CD4-positive, alpha-beta memory T cell (primary cell): ENCODE measurements at regions not wholly inside any gene's neighbourhood (a gene's known extent, or its start where the extent isn't known, plus 50 kb on each side); places are given as distances from the start of the nearest gene placed in this dataset.

Experiments
- CTCF ChIA-PET: fragments of 350-600 bp; sonication (Branson Sonifier 250); formaldehyde crosslinking; loops from one replicate; lab custom pipeline; 2021; ENCODE audit warnings: inconsistent platforms; ENCODE audit not compliant: partially characterized antibody; lab: Charles Lee
- POLR2A ChIA-PET: fragments of 350-600 bp; sonication (Branson Sonifier 250); formaldehyde crosslinking; loops from one replicate; lab custom pipeline; 2021; ENCODE audit not compliant: partially characterized antibody; lab: Charles Lee
- DNase-seq, 5 donors: peaks; one replicate each; pipeline versions ENCODE4 v3.0.0 to v3.0.0-alpha.2; 2020 to 2022; ENCODE audit warnings: mixed read lengths in 1 of 5
- H3K27ac ChIP-seq: one replicate; pipeline ENCODE4 v1.7.0; 2013; ENCODE audit warnings: low read depth, low read length
- H3K27me3 ChIP-seq: 2 replicates; pipeline ENCODE4 v1.7.0; 2013; ENCODE audit warnings: mild to moderate bottlenecking, low read length, moderate library complexity; ENCODE audit not compliant: insufficient read depth
- H3K36me3 ChIP-seq: 2 replicates; pipeline ENCODE4 v1.7.0; 2013; ENCODE audit warnings: mild to moderate bottlenecking, low read length, moderate library complexity; ENCODE audit not compliant: insufficient read depth
- H3K4me1 ChIP-seq: 2 replicates; pipeline ENCODE4 v1.7.0; 2013; ENCODE audit warnings: mild to moderate bottlenecking, low read length, moderate library complexity; ENCODE audit not compliant: insufficient read depth
- H3K4me3 ChIP-seq, 2 donors: one replicate each; pipeline ENCODE4 v1.7.0; 2013; ENCODE audit warnings: low read length in 2 of 2, mild to moderate bottlenecking in 1 of 2
- H3K9me3 ChIP-seq, 2 donors: one replicate each; pipeline ENCODE4 v1.7.0; 2013; ENCODE audit warnings: low read length in 2 of 2, control low read depth in 1 of 2; ENCODE audit not compliant: control insufficient read depth in 1 of 2
- H3K27ac Mint-ChIP-seq, 7 donors: one replicate each; pipeline ENCODE4 v1.8.0; 2020 to 2021; ENCODE audit warnings: mixed read lengths in 7 of 7, mild to moderate bottlenecking in 6 of 7, inconsistent platforms in 3 of 7, moderate library complexity in 3 of 7
- H3K27me3 Mint-ChIP-seq, 2 donors: one replicate each; pipeline ENCODE4 v1.8.0; 2020 to 2021; ENCODE audit warnings: mixed read lengths in 2 of 2
- H3K36me3 Mint-ChIP-seq, 2 donors: one replicate each; pipeline ENCODE4 v1.8.0; 2020 to 2021; ENCODE audit warnings: mixed read lengths in 2 of 2, inconsistent platforms in 1 of 2, mild to moderate bottlenecking in 1 of 2
- H3K4me1 Mint-ChIP-seq, 4 donors: one replicate each; pipeline ENCODE4 v1.8.0; 2020 to 2021; ENCODE audit warnings: mixed read lengths in 4 of 4, mild to moderate bottlenecking in 1 of 4
- H3K4me3 Mint-ChIP-seq, 8 donors: one replicate each; pipeline ENCODE4 v1.8.0; 2020 to 2021; ENCODE audit warnings: mixed read lengths in 8 of 8, mild to moderate bottlenecking in 7 of 8, moderate library complexity in 6 of 8, inconsistent platforms in 3 of 8
- H3K9me3 Mint-ChIP-seq, 8 donors: one replicate each; pipeline ENCODE4 v1.8.0; 2020 to 2021; ENCODE audit warnings: mixed read lengths in 8 of 8, mild to moderate bottlenecking in 5 of 8, inconsistent platforms in 3 of 8, moderate library complexity in 1 of 8
- intact Hi-C: fragments of 100-400 bp; cut with micrococcal nuclease; formaldehyde crosslinking; loops from one replicate; pipeline ENCODE4 v1.15.1; 2023

DNA sequence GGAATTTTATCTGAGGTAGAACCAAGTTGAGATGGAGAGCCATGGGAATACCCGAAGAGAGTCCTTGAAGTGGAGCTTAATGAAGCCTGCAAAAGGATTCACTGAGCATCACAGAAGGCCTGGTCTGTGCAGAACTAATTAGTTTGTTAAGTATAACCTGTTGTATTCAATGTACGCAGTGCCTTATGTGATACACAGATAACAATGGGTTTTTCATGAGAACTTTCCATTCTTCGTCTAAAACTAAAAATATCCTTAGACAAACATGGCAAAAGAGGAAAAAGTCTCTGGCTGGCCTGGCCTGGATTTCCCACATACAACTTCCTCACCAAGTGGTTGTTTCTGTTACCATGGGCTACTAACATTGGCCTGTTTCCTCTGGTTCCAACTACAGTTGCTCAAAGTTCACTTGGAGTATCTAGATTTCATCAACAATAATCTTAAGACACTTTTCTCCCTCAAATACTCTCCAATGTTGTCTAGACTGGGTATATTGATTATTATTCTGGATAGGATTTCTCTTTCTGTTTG is 237.6 kb upstream of the ZNF462 start:
- POLR2A ChIA-PET: no interaction called here

DNA sequence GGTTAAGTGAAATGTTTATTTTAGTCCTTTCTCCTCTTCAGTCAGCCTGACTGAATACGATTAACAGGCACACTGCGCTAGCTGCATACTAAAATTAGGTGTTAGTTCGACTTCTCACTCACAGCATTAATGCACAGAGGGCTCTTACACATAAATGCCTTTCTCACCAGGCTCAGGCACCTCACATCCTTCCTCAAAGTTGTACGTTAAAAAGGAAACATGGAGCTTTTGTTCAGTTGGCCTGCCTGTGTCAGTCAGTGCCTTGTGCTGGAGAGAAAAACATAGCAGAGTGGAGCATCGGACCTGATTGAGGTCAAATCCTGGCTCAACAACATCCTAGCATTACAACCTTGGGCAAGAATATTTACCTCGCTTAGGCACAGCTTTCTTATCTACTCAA is 236.0 kb upstream of the ZNF462 start:
- H3K4me1 ChIP-seq: no peaks in the 10 kb centered on the region
- no peak for DNase-seq
- intact Hi-C loops: no loop called here
- H3K9me3 ChIP-seq: no peaks in the 10 kb centered on the region
- no peak overlapping the region for H3K4me3 Mint-ChIP-seq
- no peaks in the 10 kb centered on the region for H3K4me1 Mint-ChIP-seq
- H3K36me3 Mint-ChIP-seq: no peaks in the 10 kb centered on the region
- no peaks in the 10 kb centered on the region for H3K27me3 Mint-ChIP-seq
- H3K27me3 ChIP-seq: no peaks in the 10 kb centered on the region
- POLR2A ChIA-PET: no interaction called here
- H3K27ac Mint-ChIP-seq: no peak overlapping the region
- H3K36me3 ChIP-seq: no peaks in the 10 kb centered on the region
- H3K9me3 Mint-ChIP-seq: peaks cover under 1 to 12% (median 5%) of the 10 kb centered on the region in 8 donors
- CTCF ChIA-PET: no interaction called here
- H3K27ac ChIP-seq: no peak overlapping the region
- no peak overlapping the region for H3K4me3 ChIP-seq

More for the DNA sequence above, 237.6 kb upstream of the ZNF462 start:
- H3K27ac ChIP-seq: no peak overlapping the region
- no peak overlapping the region for H3K4me3 ChIP-seq
- intact Hi-C loops: no loop called here
- Mint-ChIP-seq H3K9me3 (peaks cover 0 to 14% (median 6%) of the 10 kb centered on the region in 8 donors), H3K27ac (no peak overlapping the region), H3K27me3 (no peaks in the 10 kb centered on the region), H3K4me1 (no peaks in the 10 kb centered on the region), H3K36me3 (no peaks in the 10 kb centered on the region), H3K4me3 (no peak overlapping the region)
- H3K36me3 ChIP-seq: no peaks in the 10 kb centered on the region
- DNase-seq: no peak
- CTCF ChIA-PET: no interaction called here
- H3K4me1 ChIP-seq: no peaks in the 10 kb centered on the region
- H3K27me3 ChIP-seq: no peaks in the 10 kb centered on the region
- H3K9me3 ChIP-seq: no peaks in the 10 kb centered on the region

DNA sequence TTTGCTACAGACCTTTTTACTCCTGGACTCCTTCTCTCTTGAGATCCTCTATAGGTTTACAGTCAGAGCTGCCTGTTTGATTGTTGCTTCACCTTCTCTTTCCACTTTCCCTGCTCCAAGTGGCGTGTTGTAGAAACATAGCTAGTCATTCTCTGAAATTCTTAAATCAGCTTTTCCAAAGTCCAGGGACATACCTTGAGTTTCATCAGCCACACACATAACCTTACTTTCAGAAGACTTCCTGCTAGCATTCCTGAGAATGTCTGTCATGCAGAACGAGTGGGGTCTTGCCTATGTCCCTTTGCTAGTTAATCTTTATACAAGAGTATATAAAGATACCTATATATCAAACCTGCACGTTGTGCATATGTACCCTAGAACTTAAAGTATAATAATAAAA is 230.3 kb upstream of the ZNF462 start:
- POLR2A ChIA-PET: no interaction called here
- Histone ChIP-seq H3K9me3 (no peaks in the 10 kb centered on the region), H3K27ac (no peak overlapping the region), H3K36me3 (no peaks in the 10 kb centered on the region), H3K4me1 (no peaks in the 10 kb centered on the region), H3K4me3 (no peak overlapping the region), H3K27me3 (no peaks in the 10 kb centered on the region)
- DNase-seq: no peak
- CTCF ChIA-PET: no interaction called here
- Mint-ChIP-seq H3K9me3 (peaks cover 0 to 14% (median 7%) of the 10 kb centered on the region in 8 donors), H3K4me3 (no peak overlapping the region), H3K27ac (no peak overlapping the region), H3K4me1 (no peaks in the 10 kb centered on the region), H3K27me3 (no peaks in the 10 kb centered on the region), H3K36me3 (no peaks in the 10 kb centered on the region)
- intact Hi-C loops: no loop called here

DNA sequence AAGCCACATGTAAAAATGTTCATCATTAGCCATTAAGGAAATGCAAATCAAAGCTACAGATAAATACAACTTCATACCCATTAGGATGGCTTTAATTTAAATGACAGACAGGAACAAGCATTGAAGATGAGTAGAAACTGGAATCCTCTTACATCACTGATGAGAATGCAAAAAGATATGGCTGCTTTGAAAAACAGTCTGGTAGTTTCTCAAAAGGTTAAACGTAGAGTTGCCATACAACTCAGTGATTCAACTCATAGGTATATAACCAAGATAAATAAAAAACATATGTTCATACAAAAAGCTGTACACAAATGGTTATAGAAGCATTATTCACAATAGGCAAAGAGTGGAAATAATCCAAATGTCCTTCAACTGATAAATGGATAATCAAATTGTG is 228.8 kb upstream of the ZNF462 start:
- Mint-ChIP-seq H3K36me3 (no peaks in the 10 kb centered on the region), H3K4me1 (no peaks in the 10 kb centered on the region), H3K27me3 (no peaks in the 10 kb centered on the region), H3K9me3 (peaks cover 0 to 14% (median 9%) of the 10 kb centered on the region in 8 donors), H3K27ac (no peak overlapping the region), H3K4me3 (no peak overlapping the region)
- ChIA-PET CTCF (no interaction called here), POLR2A (no interaction called here)
- no peak overlapping the region for H3K27ac ChIP-seq
- H3K4me1 ChIP-seq: no peaks in the 10 kb centered on the region
- DNase-seq: no peak
- no peaks in the 10 kb centered on the region for H3K9me3 ChIP-seq
- H3K4me3 ChIP-seq: no peak overlapping the region
- intact Hi-C loops: no loop called here
- no peaks in the 10 kb centered on the region for H3K36me3 ChIP-seq
- H3K27me3 ChIP-seq: no peaks in the 10 kb centered on the region

DNA sequence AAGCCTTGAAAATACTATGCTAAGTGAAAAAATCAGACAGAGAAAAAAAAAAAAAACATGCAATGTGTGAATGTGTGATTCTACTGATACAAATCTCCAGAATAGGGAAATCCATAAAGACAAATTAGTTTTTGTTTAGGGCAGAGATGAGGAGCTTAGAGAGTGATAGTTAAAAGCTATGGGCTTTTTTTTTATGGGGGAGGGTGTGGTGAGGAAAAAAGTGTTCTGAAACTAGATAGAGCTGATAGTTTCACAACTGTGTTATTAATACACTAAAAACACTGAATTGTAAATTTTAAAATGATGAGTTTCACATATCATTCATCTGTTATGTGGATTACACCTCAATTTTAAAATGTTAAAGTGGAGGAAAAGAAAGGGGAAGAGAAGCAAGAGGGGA is 228.3 kb upstream of the ZNF462 start:
- no peaks in the 10 kb centered on the region for H3K36me3 Mint-ChIP-seq
- H3K36me3 ChIP-seq: no peaks in the 10 kb centered on the region
- no peak overlapping the region for H3K4me3 ChIP-seq
- no peaks in the 10 kb centered on the region for H3K4me1 ChIP-seq
- peaks cover 0 to 11% (median 6%) of the 10 kb centered on the region in 8 donors for H3K9me3 Mint-ChIP-seq
- intact Hi-C loops: no loop called here
- no peak for DNase-seq
- H3K27me3 ChIP-seq: no peaks in the 10 kb centered on the region
- no peaks in the 10 kb centered on the region for H3K27me3 Mint-ChIP-seq
- H3K27ac ChIP-seq: no peak overlapping the region
- CTCF ChIA-PET: no interaction called here
- no peaks in the 10 kb centered on the region for H3K9me3 ChIP-seq
- POLR2A ChIA-PET: no interaction called here
- no peak overlapping the region for H3K4me3 Mint-ChIP-seq
- H3K4me1 Mint-ChIP-seq: no peaks in the 10 kb centered on the region
- no peak overlapping the region for H3K27ac Mint-ChIP-seq

- Histone ChIP-seq H3K4me1 (no peaks in the 10 kb centered on the region), H3K9me3 (no peaks in the 10 kb centered on the region), H3K4me3 (no peak overlapping the region), H3K27me3 (no peaks in the 10 kb centered on the region), H3K36me3 (no peaks in the 10 kb centered on the region), H3K27ac (no peak overlapping the region)
- Mint-ChIP-seq H3K9me3 (peaks cover 0 to 12% (median 4%) of the 10 kb centered on the region in 8 donors), H3K27me3 (no peaks in the 10 kb centered on the region), H3K4me3 (no peak overlapping the region), H3K4me1 (no peaks in the 10 kb centered on the region), H3K36me3 (no peaks in the 10 kb centered on the region), H3K27ac (no peak overlapping the region)
- ChIA-PET POLR2A (no interaction called here), CTCF (no interaction called here)
- intact Hi-C loops: no loop called here
- no peak for DNase-seq
Measured at GRCh38 chr9:106637486-106637885, 225.5 kb upstream of the ZNF462 start.

DNA sequence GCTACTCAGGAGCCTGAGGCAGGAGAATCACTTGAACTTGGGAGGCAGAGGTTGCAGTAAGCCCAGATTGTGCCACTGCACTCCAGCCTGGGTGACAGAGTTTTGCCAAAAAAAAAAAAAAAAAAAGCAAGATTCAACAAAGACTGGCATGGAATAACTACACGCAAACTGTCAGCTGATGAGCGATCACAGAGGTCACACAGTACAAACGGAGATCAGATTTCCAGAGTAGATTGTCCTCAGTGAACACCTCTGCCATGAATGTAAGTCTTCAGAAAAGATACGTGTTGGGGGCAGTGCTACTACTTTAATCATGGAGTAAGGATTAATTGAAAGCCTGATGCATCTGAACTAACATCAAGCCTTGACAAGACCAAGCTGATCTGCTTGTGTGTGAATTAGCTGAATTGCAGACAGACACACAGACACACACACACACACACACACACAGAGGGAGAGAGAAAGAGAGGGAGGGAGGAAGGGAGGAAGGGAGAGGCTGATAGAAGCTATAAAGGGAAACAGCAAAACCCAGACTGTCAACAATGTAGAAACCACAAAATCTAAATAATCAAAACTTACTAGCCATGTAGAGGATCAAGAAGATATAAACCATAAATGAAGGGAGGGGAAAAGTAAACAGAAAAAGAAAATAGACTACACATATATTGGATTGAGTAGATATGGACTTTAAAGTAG is 222.9 kb upstream of the ZNF462 start:
- DNase-seq: no peak
- H3K36me3 ChIP-seq: no peaks in the 10 kb centered on the region
- ChIA-PET POLR2A (no interaction called here), CTCF (no interaction called here)
- intact Hi-C loops: no loop called here
- peak overlapping the region in 1 of 7 donors; percentile 16 for H3K27ac Mint-ChIP-seq
- H3K27me3 ChIP-seq: no peaks in the 10 kb centered on the region
- H3K27me3 Mint-ChIP-seq: no peaks in the 10 kb centered on the region
- no peaks in the 10 kb centered on the region for H3K36me3 Mint-ChIP-seq
- no peak overlapping the region for H3K27ac ChIP-seq
- no peak overlapping the region for H3K4me3 ChIP-seq
- H3K4me3 Mint-ChIP-seq: no peak overlapping the region
- peaks cover 1 to 16% (median 9%) of the 10 kb centered on the region in 8 donors for H3K9me3 Mint-ChIP-seq
- H3K9me3 ChIP-seq: no peaks in the 10 kb centered on the region
- H3K4me1 Mint-ChIP-seq: no peaks in the 10 kb centered on the region
- no peaks in the 10 kb centered on the region for H3K4me1 ChIP-seq
